Glutamatergic neuron (in vitro differentiated cells): ENCODE measurements at regions not wholly inside any gene's neighbourhood (a gene's known extent, or its start where the extent isn't known, plus 50 kb on each side); places are given as distances from the start of the nearest gene placed in this dataset.

Source experiments
- DNase-seq: peaks from one replicate; pipeline ENCODE4 v3.0.0; 2022
- H3K27ac Mint-ChIP-seq: one replicate; pipeline ENCODE4 v1.8.0; 2020; ENCODE audit warnings: mild to moderate bottlenecking, mixed read lengths, inconsistent platforms; ENCODE audit not compliant: unreplicated experiment
- H3K27me3 Mint-ChIP-seq: one replicate; pipeline ENCODE4 v1.8.0; 2020; ENCODE audit warnings: mild to moderate bottlenecking, moderate library complexity, mixed read lengths, inconsistent platforms; ENCODE audit not compliant: unreplicated experiment
- H3K36me3 Mint-ChIP-seq: one replicate; pipeline ENCODE4 v1.8.0; 2020; ENCODE audit warnings: mild to moderate bottlenecking, mixed read lengths, inconsistent platforms; ENCODE audit not compliant: unreplicated experiment
- H3K4me1 Mint-ChIP-seq: one replicate; pipeline ENCODE4 v1.8.0; 2020; ENCODE audit warnings: mild to moderate bottlenecking, low read depth, mixed read lengths, inconsistent platforms; ENCODE audit not compliant: unreplicated experiment
- H3K4me3 Mint-ChIP-seq: one replicate; pipeline ENCODE4 v1.8.0; 2020; ENCODE audit warnings: mild to moderate bottlenecking, mixed read lengths, inconsistent platforms; ENCODE audit not compliant: unreplicated experiment
- H3K9me3 Mint-ChIP-seq: one replicate; pipeline ENCODE4 v1.8.0; 2020; ENCODE audit warnings: mild to moderate bottlenecking, moderate library complexity, mixed read lengths, inconsistent platforms; ENCODE audit not compliant: unreplicated experiment
- CTCF ChIP-seq: fragments of 200-600 bp; sonication (generic); IDR thresholded peaks from one replicate; pipeline ENCODE4 v1.5.0; 2021; ENCODE audit not compliant: partially characterized antibody, unreplicated experiment

DNA sequence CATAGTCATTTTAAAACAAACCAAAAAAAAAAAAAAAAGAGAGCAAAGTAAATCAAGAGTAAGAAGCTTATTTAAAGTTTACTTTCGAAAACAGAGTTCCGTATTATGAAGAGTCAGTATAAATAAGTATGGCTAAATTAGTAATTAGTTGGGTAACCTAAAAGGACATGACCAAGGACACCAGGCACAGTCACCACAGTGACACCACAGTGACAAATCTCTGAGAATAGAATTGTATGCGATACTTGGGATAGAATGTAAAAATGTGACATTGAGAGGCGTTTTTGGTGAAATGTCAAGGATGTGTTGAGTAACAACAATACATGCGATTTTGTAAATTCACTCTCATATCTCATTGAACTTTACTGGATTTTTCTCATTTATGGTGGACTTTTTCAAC, 150.9 kb upstream of the SPEF2 start:
- Mint-ChIP-seq H3K27me3 (no peaks in the 10 kb centered on the region), H3K27ac (no peak overlapping the region), H3K9me3 (peaks cover 3% of the 10 kb centered on the region), H3K4me3 (no peak overlapping the region), H3K36me3 (no peaks in the 10 kb centered on the region), H3K4me1 (no peaks in the 10 kb centered on the region)
- DNase-seq = no peak
- TF ChIP-seq CTCF = no peak

GRCh38 chr5:35464757-35465156, 152.9 kb upstream of the SPEF2 start:
- no peak for DNase-seq
- Mint-ChIP-seq H3K36me3 (no peaks in the 10 kb centered on the region), H3K4me3 (no peak overlapping the region), H3K27me3 (no peaks in the 10 kb centered on the region), H3K27ac (no peak overlapping the region), H3K4me1 (no peaks in the 10 kb centered on the region), H3K9me3 (peaks cover 3% of the 10 kb centered on the region)
- TF ChIP-seq CTCF = no peak

GRCh38 chr5:35461530-35461929, 156.1 kb upstream of the SPEF2 start:
- Mint-ChIP-seq H3K4me1 (no peaks in the 10 kb centered on the region), H3K27ac (no peak overlapping the region), H3K9me3 (no peaks in the 10 kb centered on the region), H3K4me3 (no peak overlapping the region), H3K27me3 (no peaks in the 10 kb centered on the region), H3K36me3 (no peaks in the 10 kb centered on the region)
- no peak for TF ChIP-seq CTCF
- no peak for DNase-seq

GRCh38 chr5:35458824-35459207, 158.8 kb upstream of the SPEF2 start:
- no peak overlapping the region for H3K27ac Mint-ChIP-seq
- H3K36me3 Mint-ChIP-seq = no peaks in the 10 kb centered on the region
- H3K27me3 Mint-ChIP-seq = peaks cover 1% of the 10 kb centered on the region
- no peaks in the 10 kb centered on the region for H3K9me3 Mint-ChIP-seq
- TF ChIP-seq CTCF = no peak
- H3K4me3 Mint-ChIP-seq = no peak overlapping the region
- H3K4me1 Mint-ChIP-seq = no peaks in the 10 kb centered on the region
- no peak for DNase-seq

DNA sequence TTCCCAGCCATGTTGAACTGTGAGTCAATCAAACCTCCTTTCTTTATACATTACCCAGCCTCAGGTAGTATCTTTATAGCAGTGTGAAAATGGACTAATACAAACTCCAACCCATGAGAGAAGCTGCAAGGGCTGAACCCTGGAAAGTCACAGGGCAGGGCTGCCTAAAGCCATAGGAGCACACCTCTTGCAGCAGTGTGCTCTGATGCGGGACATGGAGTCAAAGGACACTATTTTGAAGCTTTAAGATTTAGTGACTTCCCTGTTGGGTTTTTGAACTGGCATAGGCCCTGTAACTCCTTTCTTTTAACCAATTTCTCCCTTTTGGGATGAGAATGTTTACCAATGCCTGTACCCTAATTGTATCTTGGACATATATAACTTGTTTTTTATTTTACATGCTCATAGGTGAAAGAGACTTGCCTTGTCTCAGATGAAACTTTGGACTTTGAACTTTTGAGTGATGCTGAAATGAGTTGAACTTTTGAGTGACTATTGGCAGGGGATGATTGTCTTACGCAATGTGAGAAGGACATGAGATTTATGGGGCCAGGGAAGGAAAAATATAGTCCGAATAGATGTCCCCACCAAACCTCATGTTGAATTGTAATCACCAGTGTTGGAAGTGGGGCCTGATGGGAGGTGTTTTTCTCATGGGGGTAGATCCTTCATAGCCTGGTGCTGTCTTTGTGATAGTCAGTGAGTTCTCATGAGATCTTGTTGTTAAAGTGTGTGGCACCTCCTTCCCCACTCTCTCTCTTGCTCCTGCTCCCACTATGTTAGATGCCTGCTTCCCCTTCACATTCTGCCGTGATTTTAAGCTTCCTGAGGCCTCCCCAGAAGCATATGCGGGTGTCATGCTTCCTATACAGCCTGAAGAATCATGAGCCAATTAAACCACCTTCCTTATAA, 159.5 kb upstream of the SPEF2 start:
- no peak overlapping the region for H3K4me3 Mint-ChIP-seq

More for the DNA sequence above, 159.5 kb upstream of the SPEF2 start:
- H3K4me1 Mint-ChIP-seq = no peaks in the 10 kb centered on the region
- H3K27ac Mint-ChIP-seq = no peak overlapping the region
- no peaks in the 10 kb centered on the region for H3K9me3 Mint-ChIP-seq
- TF ChIP-seq CTCF = no peak
- peaks cover 1% of the 10 kb centered on the region for H3K27me3 Mint-ChIP-seq
- DNase-seq = no peak
- no peaks in the 10 kb centered on the region for H3K36me3 Mint-ChIP-seq
